Neuronal stem cell (in vitro differentiated cells): ENCODE measurements at regions not wholly inside any gene's neighbourhood (a gene's known extent, or its start where the extent isn't known, plus 50 kb on each side); places are given as distances from the start of the nearest gene placed in this dataset.

Source experiments
- DNase-seq: peaks from one replicate; pipeline ENCODE4 v3.0.0-alpha.2; 2013; ENCODE audit warnings: low spot score
- H2AFZ ChIP-seq: one replicate; pipeline ENCODE4 v1.6.1; 2013; ENCODE audit warnings: mild to moderate bottlenecking, low read length, inconsistent platforms
- H2AK5ac ChIP-seq: 2 replicates; pipeline ENCODE4 v1.6.1; 2013; ENCODE audit warnings: low read depth, mild to moderate bottlenecking, inconsistent platforms, low read length, moderate library complexity, mixed read lengths
- H2BK120ac ChIP-seq: 2 replicates; pipeline ENCODE4 v1.6.1; 2013; ENCODE audit warnings: low read depth, mild to moderate bottlenecking, inconsistent platforms, low read length, moderate library complexity, mixed read lengths
- H2BK12ac ChIP-seq: one replicate; pipeline ENCODE4 v1.6.1; 2013; ENCODE audit warnings: low read length, inconsistent platforms
- H2BK15ac ChIP-seq: 2 replicates; pipeline ENCODE4 v1.6.1; 2013; ENCODE audit warnings: mild to moderate bottlenecking, low read length, inconsistent platforms, mixed read lengths
- H2BK5ac ChIP-seq: one replicate; pipeline ENCODE4 v1.6.1; 2013; ENCODE audit warnings: inconsistent platforms, mild to moderate bottlenecking, low read length, moderate library complexity
- H3K14ac ChIP-seq: one replicate; pipeline ENCODE4 v1.6.1; 2013; ENCODE audit warnings: low read length, inconsistent platforms
- H3K18ac ChIP-seq: 2 replicates; pipeline ENCODE4 v1.6.1; 2013; ENCODE audit warnings: low read length, inconsistent platforms
- H3K23ac ChIP-seq: 2 replicates; pipeline ENCODE4 v1.6.1; 2013; ENCODE audit warnings: low read depth, mild to moderate bottlenecking, mixed read lengths, low read length, inconsistent platforms; ENCODE audit not compliant: poor library complexity
- H3K27ac ChIP-seq: replicated peaks from 3 replicates; pipeline ENCODE4 v1.5.1; 2013; ENCODE audit warnings: low read length, inconsistent platforms
- H3K27me3 ChIP-seq, 3 experiments: 2 replicates each; pipeline ENCODE4 v1.6.1; 2013; ENCODE audit warnings: low read length in 3 of 3, mild to moderate bottlenecking in 2 of 3, inconsistent platforms in 1 of 3, low read depth in 1 of 3, mixed read lengths in 1 of 3, moderate library complexity in 1 of 3; ENCODE audit not compliant: control insufficient read depth in 3 of 3, insufficient read depth in 3 of 3
- H3K36me3 ChIP-seq, 2 donors: replicated peaks in 1 of 2; 2 replicates each; pipeline ENCODE4 v1.6.1; 2013; ENCODE audit warnings: low read length in 2 of 2; ENCODE audit not compliant: control insufficient read depth in 2 of 2, insufficient read depth in 2 of 2
- H3K4ac ChIP-seq: 2 replicates; pipeline ENCODE4 v1.6.1; 2013; ENCODE audit warnings: inconsistent platforms, mild to moderate bottlenecking, low read length, moderate library complexity
- H3K4me1 ChIP-seq, 2 donors: 1 replicate in 1 of 2; 2 replicates in 1 of 2; pipeline ENCODE4 v1.6.1; 2013; ENCODE audit warnings: low read length in 2 of 2, low read depth in 1 of 2; ENCODE audit not compliant: control insufficient read depth in 2 of 2, insufficient read depth in 1 of 2
- H3K4me2 ChIP-seq: one replicate; pipeline ENCODE4 v1.6.1; 2013; ENCODE audit warnings: mild to moderate bottlenecking, low read length, inconsistent platforms; ENCODE audit not compliant: insufficient read depth, poor library complexity, severe bottlenecking
- H3K4me3 ChIP-seq, 2 donors: 2 replicates each; pipeline ENCODE4 v1.5.1; 2013; ENCODE audit warnings: low read length in 2 of 2, mild to moderate bottlenecking in 2 of 2, inconsistent platforms in 1 of 2, moderate library complexity in 1 of 2
- H3K79me1 ChIP-seq: one replicate; pipeline ENCODE4 v1.6.1; 2013; ENCODE audit warnings: low read depth, mild to moderate bottlenecking, inconsistent platforms, low read length, moderate library complexity
- H3K9ac ChIP-seq: one replicate; pipeline ENCODE4 v1.6.1; 2013; ENCODE audit warnings: mild to moderate bottlenecking, low read depth, low read length, inconsistent platforms; ENCODE audit not compliant: poor library complexity
- H3K9me3 ChIP-seq, 2 donors: replicated peaks in 1 of 2; 2 replicates each; pipeline versions ENCODE3 to v1.6.1; 2013; ENCODE audit warnings: low read length in 2 of 2, mild to moderate bottlenecking in 2 of 2, inconsistent platforms in 1 of 2, low read depth in 1 of 2, mixed read lengths in 1 of 2, moderate library complexity in 1 of 2; ENCODE audit not compliant: control insufficient read depth in 2 of 2, insufficient read depth in 1 of 2
- H4K8ac ChIP-seq: one replicate; pipeline ENCODE4 v1.6.1; 2013; ENCODE audit warnings: low read depth, mild to moderate bottlenecking, inconsistent platforms, low read length, moderate library complexity
- H4K91ac ChIP-seq: one replicate; pipeline ENCODE4 v1.6.1; 2013; ENCODE audit warnings: low read length, low read depth, mild to moderate bottlenecking, inconsistent platforms; ENCODE audit not compliant: poor library complexity
- WGBS, 2 donors: extraction: QIAGEN DNeasy Blood & Tissue Kit; methylation state at CpG; one replicate each; pipeline ENCODE4 v1.1.7; 2013; ENCODE audit warnings: missing lambda C conversion rate in 2 of 2, mixed read lengths in 1 of 2; ENCODE audit not compliant: insufficient read length in 2 of 2, insufficient replicate concordance in 1 of 2; ENCODE audit errors: extremely low coverage in 2 of 2; 5-methylcytosine and 5-hydroxymethylcytosine counted together

DNA sequence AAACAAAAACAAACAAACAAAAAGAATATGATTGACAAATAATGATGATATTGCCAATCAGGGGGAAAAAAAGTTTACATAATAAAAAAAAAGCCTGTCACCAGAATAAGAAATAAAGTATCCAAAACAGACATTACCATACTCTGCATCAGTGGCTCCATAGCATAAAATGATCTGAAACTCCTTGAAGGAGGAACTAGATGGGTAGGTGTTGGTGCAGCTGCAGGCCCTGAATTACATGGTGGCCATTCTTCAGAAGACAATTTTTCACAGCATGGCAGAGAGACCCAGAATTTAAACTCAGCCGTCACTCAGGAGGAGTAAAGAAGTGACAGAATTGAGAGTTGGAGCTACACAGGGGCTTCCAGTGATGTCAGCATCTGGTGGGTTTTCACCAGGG, 60.2 kb downstream of the GLUL start:
- Histone ChIP-seq H3K79me1 (no peaks in the 10 kb centered on the region), H3K4ac (no peak overlapping the region), H3K9me3 (no peaks in the 10 kb centered on the region), H3K9ac (no peak overlapping the region), H2BK12ac (no peak overlapping the region), H2BK5ac (no peak overlapping the region), H4K8ac (no peak overlapping the region), H3K4me1 (peaks cover 0 to 7% of the 10 kb centered on the region in 2 donors), H3K36me3 (no peaks in the 10 kb centered on the region), H2AFZ (no peak overlapping the region), H3K27me3 (no peaks in the 10 kb centered on the region), H3K4me2 (no peak overlapping the region), H2BK15ac (no peak overlapping the region), H3K27ac (no peak overlapping the region), H2BK120ac (no peak overlapping the region), H3K4me3 (no peak overlapping the region), H3K14ac (no peak overlapping the region), H4K91ac (no peak overlapping the region), H2AK5ac (peak overlapping the region; percentile 34), H3K23ac (no peak overlapping the region), H3K18ac (peak overlapping the region; percentile 53)
- WGBS, 2 donors, result no CpG with 5 or more reads among the region's 1 CpG
- no peak for DNase-seq

DNA sequence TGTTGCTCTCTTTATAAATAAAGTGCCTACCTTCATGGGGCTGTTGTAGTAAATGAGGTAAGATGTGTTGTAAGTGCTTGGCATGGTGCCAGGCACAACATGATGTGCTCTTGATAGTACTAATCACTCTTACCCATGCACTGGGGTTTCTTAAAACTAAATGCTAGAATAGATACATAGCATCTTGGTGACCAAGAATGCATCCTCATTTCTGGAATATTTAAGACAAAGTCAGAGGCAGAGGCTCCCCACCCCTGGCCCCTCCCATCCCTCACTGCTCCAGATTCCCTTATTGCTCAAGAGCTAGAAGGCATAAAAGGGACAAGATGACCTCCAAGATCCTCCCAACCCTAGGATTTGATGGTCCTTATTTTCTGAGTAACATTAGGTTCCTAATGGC, 61.3 kb downstream of the GLUL start:
- Histone ChIP-seq H2AK5ac (no peak overlapping the region), H3K14ac (no peak overlapping the region), H2BK12ac (no peak overlapping the region), H3K9ac (no peak overlapping the region), H3K4ac (no peak overlapping the region), H4K91ac (no peak overlapping the region), H3K23ac (no peak overlapping the region), H4K8ac (no peak overlapping the region), H3K4me1 (peaks cover 0 to 7% of the 10 kb centered on the region in 2 donors), H2BK15ac (no peak overlapping the region), H3K79me1 (no peaks in the 10 kb centered on the region), H3K36me3 (no peaks in the 10 kb centered on the region), H2AFZ (no peak overlapping the region), H3K27ac (no peak overlapping the region), H3K4me2 (no peak overlapping the region), H3K4me3 (no peak overlapping the region), H2BK120ac (no peak overlapping the region), H2BK5ac (no peak overlapping the region), H3K27me3 (no peaks in the 10 kb centered on the region), H3K18ac (no peak overlapping the region), H3K9me3 (no peaks in the 10 kb centered on the region)
- DNase-seq, result no peak

DNA sequence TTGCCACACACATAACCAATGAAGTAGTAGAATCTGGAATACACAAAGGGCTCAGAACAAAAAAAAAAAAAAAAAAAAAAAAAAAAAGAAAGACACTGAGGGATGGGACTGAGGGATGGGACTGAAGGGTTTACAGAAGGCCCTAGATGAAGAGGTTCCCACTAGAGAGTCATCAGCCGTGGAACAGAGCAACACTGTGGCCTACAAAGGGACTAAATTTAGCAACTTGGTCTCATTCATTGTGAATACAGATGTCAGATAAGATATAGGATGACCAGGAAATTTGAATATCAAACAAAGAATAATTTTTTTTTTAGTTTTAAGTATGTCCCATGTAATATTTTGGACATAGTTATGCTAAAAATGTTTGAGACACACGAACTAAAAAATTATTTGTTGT, 62.1 kb downstream of the GLUL start:
- WGBS, 2 donors, result no CpG with 5 or more reads among the region's 2 CpGs
- DNase-seq, result no peak
- Histone ChIP-seq H3K4ac (no peak overlapping the region), H4K91ac (no peak overlapping the region), H3K4me2 (no peak overlapping the region), H2BK5ac (no peak overlapping the region), H2BK12ac (no peak overlapping the region), H3K36me3 (no peaks in the 10 kb centered on the region), H3K23ac (no peak overlapping the region), H3K27ac (no peak overlapping the region), H2AK5ac (no peak overlapping the region), H4K8ac (no peak overlapping the region), H3K9ac (no peak overlapping the region), H3K14ac (no peak overlapping the region), H3K4me3 (no peak overlapping the region), H3K79me1 (no peaks in the 10 kb centered on the region), H3K9me3 (no peaks in the 10 kb centered on the region), H2BK15ac (no peak overlapping the region), H3K18ac (no peak overlapping the region), H3K27me3 (no peaks in the 10 kb centered on the region), H2AFZ (no peak overlapping the region), H3K4me1 (peaks cover 0 to 7% of the 10 kb centered on the region in 2 donors), H2BK120ac (no peak overlapping the region)

DNA sequence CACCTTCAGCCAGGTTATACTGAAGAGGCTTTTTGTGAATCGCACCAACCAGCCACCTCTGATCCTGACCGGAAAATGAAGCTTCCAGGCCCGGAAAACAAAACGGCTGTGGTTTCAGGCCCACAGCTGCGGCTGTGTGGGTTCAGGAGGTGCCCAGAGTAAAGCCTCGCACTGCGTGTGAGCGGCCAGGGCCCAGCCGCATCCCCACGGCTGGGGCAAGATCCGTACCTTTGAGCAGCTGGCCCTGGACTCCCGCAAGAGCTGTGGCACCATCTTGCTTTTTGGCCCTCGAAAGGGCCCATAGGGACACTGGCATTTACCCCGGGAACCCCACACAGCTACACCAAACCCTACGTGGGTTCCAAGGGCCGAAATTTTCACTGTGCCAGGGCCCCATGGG, 63.0 kb downstream of the GLUL start:
- no CpG with 5 or more reads among the region's 16 CpGs for WGBS, 2 donors
- Histone ChIP-seq H3K36me3 (no peaks in the 10 kb centered on the region), H3K14ac (no peak overlapping the region), H3K23ac (no peak overlapping the region), H3K79me1 (no peaks in the 10 kb centered on the region), H3K4me3 (no peak overlapping the region), H2BK12ac (no peak overlapping the region), H3K9me3 (no peaks in the 10 kb centered on the region), H3K27me3 (no peaks in the 10 kb centered on the region), H3K4ac (no peak overlapping the region), H3K4me2 (no peak overlapping the region), H4K91ac (no peak overlapping the region), H2AK5ac (peak overlapping the region; percentile 70), H2BK5ac (no peak overlapping the region), H2BK120ac (peak overlapping the region; percentile 81), H3K27ac (no peak overlapping the region), H2BK15ac (peak overlapping the region; percentile 57), H3K9ac (no peak overlapping the region), H3K18ac (peak overlapping the region; percentile 81), H2AFZ (no peak overlapping the region), H3K4me1 (peaks cover 0 to 5% of the 10 kb centered on the region in 2 donors), H4K8ac (no peak overlapping the region)
- no peak for DNase-seq
